Germinal center (tissue), 1 donor: ENCODE measurements at regions not wholly inside any gene's neighbourhood (a gene's known extent, or its start where the extent isn't known, plus 50 kb on each side); places are given as distances from the start of the nearest gene placed in this dataset.

ENCODE experiments used
- DNase-seq: peaks from one replicate; pipeline ENCODE4 v3.0.0; 2012; ENCODE audit warnings: mixed read lengths, low spot score

DNA sequence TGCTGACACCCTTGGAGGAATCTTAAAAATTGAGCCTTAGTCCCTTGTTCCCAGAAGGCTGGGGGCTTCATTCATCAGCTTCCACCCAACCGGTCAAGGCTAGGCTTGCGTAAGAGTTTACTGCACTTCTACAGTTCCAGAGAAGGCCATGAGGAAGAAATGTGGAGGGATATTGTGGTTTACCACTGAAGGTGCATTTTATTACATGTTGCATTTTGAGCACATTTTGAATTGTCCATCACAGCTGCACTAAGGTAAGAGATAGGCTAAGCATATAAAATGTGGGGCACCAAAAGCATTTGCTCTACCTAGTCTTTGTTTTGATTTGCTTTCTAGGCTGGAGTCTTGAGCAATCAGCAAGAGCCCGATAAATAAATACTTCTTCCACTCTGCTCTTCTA is 167.1 kb upstream of the PAPPA start:
- no peak for DNase-seq

DNA sequence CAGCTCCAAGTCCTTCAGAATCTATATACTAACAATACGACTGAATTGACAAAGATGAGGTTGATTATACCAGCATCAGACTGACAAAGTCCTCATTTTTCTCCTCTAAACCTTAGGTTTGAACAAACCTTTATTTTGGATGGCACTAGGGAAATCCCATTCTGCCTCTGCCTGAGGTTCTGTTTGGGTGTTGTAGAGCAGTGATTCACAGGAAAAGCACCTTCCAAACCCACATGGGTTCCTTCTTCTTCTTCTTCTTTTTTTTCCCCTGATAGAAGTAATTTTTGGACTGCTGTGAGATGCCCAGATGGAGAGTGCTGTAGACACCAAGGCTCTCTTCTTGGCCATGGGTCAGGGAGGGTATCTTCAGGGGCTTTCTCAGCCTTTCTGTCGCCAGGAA is 164.9 kb upstream of the PAPPA start:
- no peak for DNase-seq

DNA sequence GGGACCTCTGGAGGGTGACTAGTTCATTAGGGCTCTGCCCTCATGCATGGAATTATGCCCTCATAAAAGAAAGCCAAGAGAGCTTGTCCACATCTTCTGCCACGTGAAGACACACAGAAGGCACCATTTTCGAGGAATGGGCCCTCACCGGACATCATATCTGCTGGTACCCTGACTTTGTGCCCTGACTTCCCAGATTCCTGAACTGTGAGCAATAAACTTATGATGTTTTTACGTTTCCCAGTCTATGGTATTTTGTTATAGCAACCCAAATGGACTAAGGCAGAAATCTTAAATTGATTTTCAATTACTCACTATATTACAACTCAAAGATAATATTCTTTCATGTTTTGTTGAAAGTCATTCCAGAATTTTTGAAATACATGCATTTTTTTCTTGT is 163.8 kb upstream of the PAPPA start:
- no peak for DNase-seq

DNA sequence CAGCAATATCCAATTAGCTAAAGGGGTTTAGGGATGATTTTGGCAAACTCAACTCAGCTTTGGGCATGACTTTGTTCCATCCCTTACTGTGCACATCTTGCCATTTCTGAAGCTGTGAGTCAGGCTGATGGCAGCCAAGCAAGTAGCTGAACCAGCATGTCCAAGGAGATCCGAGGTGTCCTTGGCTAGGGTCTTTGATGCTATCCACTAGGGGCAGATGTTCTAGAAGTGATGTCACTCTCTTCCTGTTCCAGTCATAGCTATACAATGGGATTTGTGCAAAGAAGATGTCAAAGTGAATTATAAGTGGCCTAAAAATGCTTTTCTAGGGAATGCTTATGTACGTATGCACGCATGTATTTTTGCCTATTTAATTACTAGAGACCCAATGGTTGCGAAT is 160.8 kb upstream of the PAPPA start:
- no peak for DNase-seq

DNA sequence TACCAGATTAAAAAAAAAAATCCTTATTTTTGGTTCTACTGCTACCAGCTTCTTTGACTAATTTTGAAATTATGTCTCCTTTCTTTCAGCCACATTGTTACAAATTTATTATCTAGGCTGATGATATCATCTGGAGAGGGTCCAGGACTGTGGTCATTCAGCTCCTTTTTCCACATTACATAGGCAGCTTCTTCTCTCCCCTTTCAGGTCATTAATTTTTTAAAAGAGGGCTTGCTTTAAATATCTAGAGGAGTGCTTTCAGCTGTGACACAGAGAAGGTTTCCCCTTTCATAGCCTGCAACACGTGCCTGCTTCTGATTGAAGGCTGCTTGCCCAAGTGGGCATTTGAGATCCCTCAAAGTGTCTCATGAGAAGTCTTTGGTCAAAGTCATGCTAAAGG is 155.7 kb upstream of the PAPPA start:
- no peak for DNase-seq

DNA sequence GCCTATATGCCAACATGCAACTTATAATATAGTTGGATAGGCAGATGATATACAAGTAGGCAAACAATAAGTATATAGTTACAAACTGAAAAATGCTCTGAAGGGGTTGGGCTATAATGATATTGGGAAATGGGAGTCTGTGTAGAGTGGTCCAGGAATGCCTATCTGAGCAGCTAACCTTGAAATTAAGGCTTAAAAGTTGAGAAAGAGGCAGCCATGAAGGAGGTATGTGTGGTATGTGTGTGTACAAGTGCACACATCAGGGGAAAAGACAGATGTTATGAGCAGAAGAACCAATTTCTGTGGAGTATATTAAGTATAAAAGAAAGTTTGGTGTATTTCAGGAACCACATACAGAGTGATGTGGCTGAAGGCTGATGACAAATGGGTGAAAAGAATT is 154.9 kb upstream of the PAPPA start:
- no peak for DNase-seq

DNA sequence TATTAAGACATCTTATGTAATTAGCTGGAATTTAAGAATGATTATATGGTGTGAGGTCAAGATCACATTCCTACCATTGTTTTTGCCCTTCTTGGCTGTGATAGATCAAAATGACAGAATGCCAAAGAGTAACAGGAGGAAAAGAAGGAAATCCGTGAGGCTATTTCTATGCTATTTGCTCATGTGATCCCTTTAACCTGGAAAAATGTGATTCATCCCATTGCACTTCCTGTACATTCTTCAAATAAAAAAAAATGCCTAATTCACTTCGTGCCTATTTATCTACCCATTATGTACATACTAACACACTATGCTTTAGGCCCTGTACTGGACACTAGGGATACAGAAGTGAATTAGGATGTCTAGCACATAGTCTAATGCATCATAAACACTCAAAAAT is 154.1 kb upstream of the PAPPA start:
- no peak for DNase-seq

DNA sequence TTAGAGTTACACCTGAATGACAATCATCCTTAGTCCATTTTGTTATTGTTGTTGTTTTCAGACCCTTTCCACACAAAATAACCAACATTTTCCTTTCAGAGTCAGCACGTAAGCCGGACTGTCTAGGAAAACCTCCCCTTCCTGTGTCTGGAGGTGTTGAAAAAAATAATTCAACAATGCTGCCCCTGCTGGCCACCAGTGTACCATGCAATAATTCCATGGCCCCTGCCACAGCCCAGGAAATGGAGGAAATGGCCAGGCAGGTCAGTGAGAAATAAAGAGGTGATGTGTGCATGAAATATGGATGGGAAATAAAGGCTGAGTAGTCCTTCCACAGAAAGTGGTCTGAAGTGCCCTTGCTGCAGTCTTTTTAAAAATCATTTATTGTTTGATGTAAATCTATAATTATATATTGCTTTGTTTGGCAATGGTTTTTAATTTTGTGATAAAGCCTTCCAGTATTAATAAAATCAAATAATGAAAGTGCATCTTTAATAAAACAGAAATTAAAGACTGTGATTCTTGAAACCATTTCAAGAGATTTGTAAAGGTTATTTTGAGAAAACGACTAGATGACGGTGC is 152.8 kb upstream of the PAPPA start:
- DNase-seq = no peak

DNA sequence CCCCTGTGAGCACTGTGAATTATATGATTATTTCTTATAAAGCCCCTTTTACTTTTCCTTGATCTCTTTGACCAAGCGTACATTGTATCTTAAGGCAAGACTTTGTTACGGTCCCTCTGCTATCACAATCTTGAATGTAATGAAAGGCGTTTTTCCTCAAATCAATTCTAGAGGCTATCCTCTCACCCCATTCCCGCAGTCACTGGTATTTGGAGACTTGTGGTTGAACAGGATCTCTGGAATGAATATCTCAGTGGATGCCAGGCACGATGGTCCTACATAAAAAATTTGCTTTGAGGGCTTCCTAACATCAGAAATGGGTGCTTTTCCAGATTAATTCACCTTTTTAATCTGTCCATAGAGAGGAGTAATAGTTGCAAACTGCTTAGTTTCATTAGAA is 151.4 kb upstream of the PAPPA start:
- no peak for DNase-seq

DNA sequence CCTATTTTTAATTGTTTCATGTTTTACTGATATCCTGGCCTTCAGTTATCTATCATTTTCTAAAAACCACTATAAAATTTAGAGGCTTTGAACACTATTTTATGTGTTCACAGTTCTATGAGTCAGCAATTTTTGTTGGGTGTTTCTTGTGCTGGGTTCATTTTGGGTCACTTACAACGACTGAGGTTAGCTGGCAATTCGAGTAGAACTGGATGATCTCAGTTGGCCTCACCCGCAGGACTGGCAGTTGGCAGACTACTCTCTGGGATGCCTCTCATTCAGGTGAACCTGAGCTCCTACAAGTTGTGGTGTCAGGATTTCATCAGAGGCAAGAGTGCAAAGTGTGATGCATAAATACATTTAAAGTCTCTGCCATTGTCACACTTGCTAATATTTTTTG is 151.0 kb upstream of the PAPPA start:
- no peak for DNase-seq

DNA sequence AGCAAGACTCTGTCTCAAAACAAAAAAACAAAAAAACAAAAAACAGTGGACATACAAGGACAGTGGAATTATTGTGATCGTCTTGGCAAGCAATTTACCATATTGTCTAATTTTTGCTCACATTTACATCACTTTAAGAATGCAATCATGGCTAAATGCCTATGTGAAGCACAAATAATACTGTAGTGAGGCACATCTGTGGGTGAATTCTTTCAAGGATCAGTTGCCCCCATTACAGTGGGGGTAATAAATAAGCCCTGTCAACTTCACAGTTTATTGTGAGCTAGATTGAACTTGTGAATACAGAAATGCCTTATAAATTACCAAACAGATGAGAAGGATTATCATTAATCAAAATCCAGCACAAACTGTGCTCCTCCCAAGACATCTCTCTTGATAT is 150.2 kb upstream of the PAPPA start:
- no peak for DNase-seq

DNA sequence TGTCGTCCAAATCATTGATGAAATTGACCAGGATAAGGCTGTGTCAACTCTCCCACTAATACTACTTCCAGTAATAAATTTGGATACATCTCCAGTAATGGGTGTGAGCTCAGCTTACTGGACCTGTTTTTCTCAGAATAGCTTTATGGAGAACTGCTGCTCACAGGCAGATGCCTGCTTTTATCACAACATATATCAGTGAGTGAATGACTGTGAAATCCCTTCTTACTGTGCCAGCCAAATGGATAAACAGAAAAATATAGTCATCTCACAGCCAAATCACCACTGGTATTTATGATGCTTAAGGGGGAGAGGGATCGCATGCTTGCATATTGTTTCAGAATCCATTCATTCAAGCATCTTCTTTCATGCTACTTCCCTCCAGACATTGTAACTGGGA is 148.4 kb upstream of the PAPPA start:
- no peak for DNase-seq

DNA sequence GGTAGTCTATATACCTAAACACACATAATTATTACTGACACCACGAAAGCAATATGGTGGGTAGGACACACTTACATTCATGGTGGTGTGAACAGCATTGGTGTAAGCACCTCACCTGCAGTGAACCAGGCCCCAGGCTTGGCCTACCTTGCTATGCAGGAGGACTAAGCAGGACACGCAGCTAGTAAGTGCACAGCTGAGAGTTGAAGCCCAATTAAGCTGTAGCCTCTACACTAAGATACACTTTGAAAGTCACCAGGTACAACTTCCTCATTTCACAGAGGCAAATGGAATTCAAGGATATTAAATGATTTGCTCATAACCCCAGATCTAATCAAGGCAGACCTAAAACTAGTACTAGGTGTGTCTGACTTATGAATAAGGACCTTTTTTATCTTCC is 145.8 kb upstream of the PAPPA start:
- DNase-seq = no peak

DNA sequence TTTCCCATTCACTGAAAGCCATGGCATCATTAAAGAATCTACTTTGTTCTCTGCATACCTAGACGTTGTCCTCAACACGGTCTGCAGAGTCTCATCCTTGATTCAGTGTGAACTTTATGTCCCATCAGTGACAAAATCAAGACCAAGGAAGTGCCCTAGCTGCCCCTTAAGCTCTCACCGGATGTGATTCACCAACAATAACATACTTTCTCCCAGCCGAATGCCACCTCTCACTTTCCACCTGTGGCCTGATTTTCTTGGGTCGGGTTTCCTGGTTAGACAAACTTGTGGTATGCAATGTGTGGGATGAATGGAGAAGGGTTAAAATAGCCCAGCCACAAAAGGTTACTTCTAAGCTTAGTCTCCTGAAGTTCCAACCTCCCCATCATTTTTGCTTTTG is 145.3 kb upstream of the PAPPA start:
- no peak for DNase-seq

DNA sequence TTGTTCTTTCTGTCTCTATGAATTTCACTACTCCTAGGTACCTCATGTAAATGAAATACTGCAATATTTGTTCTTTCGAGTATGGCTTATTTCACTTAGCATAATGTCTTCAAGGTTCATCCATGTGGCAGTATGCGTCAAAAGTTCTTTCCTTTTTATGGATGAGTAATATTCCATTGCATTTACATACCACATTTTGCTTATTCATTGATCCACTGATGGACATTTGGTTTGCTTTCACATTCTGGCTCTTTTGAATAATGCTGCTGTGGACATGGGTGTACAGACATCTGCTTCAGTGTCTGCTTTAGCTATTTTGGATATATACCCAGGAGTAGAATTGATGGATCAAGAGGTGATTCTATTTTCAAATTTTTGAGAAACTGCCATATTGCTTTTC is 144.2 kb upstream of the PAPPA start:
- no peak for DNase-seq

DNA sequence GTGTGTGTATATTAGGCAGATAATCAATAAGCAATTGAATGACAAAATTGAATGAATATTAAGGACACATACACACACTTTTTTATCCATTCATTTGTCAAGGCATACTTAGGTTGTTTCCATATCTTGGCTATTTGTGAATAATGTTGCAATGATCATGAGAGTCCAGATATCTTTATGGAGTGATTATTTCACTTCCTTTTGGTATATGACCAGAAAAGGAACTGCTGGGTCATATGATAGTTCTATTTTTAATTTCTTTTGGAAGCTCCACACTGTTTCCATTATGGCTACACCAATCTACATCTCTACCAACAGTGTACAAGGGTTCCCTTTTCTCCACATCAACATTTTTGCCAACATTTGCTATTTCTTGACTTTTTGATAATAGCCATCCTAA is 137.7 kb upstream of the PAPPA start:
- DNase-seq = no peak

DNA sequence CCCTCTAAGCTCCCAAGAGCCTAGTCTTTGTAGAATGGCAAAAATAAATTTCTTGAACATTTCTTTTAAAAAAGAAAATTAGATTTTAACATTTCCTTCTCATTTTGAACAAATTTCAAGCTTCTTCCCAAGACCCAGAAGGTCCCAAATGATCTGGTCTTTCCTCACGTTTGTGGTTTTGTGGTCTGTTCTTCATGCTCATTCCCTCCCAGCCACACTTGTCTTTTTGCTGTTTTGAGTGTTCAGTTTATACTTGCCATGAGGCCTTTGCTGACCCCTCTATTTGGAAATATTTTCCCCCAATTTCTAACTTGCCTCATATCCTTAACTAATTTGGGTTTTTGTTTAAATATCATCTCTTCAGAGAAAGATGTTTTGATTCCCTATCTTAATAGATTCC is 133.4 kb upstream of the PAPPA start:
- no peak for DNase-seq

DNA sequence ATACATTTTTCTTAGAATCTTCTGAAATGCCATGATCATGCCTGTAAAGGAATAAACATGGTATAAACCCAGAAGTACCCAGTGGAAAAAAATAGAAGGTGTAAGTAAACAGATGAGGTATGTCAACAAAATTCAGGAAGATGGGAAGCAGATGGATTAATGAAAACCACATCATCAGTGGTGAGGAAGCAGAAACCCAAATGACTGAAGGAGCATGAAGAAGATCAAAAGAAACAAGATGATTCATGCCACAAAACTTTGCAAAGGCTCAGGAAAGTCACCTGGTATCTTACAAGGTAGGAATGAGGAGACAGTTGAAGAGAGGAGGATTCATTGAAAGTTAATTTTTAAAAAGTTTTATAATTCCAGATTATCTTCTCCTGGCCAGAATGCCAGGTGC is 132.8 kb upstream of the PAPPA start:
- DNase-seq = no peak

DNA sequence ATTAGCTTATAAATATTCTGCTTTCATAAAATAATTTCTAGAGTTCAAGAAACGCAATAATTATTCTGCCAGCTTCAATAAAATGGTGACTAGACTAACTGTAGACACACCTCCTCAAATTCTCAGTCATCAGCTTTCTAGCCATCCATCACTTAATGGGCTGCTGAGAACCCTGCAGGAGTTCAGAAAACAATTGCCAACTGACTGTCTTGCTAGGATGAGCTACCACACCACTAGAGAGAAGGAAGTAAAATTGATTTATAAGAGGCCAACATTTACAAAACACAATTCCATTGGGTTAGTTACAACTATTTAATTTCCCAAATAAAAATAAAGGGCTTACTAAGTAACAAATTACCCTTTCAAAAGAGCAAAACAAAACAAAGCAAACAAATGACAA is 126.5 kb upstream of the PAPPA start:
- DNase-seq = no peak

DNA sequence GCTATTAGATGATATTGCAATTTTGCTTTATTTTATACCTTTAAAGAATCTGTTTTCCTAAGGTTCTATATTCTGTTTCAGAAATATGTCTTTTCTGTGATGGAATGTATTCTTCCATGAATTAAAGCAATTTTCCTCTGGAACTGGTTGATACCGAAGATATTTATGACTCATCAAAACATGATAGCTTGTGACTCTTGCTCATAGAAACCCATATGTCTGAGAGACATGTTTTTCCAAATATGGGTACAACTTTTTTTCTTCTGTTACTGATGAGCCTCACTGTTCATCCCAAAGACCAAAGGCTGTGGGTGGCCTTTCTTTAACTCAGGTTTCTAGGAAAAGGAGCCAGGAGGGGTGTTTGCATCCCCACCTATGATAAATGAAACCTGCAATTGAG is 126.1 kb upstream of the PAPPA start:
- no peak for DNase-seq

DNA sequence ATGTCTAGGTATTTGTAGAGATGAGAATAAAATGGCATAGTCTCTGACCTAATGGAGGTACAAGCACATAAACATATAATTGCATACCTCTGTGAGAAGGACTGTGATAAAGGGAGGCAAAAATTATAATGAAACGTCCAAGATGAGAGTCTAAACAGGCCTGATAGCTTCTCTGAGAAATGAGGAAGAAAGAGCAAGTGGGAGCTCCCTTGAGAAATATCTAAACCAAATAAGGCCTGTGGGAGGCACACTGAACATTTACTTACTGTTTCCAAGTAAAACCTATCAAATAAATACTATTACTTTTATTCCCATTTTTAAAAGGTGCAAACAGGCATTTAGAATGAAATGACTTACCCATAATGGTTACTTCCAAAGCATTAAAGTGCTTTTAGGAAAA is 125.6 kb upstream of the PAPPA start:
- no peak for DNase-seq

DNA sequence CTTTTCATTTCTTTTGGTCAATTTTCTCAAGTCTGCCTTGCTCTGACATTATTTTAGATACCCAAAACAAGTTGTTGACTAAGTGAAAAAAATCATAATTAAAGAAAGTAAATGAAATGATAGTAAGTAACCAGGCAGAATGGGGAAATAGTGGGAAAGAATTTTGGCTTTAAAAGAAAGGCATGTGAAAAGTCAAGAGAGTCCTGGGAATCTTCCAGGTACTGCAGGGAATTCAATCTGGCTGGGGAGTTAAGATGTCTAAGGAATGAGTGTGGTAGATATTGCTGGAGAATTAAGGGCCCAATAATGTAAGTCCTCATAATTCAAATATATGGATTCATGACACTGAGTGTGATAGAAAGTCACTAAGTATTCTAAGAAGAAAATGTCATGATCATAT is 123.1 kb upstream of the PAPPA start:
- DNase-seq = no peak

DNA sequence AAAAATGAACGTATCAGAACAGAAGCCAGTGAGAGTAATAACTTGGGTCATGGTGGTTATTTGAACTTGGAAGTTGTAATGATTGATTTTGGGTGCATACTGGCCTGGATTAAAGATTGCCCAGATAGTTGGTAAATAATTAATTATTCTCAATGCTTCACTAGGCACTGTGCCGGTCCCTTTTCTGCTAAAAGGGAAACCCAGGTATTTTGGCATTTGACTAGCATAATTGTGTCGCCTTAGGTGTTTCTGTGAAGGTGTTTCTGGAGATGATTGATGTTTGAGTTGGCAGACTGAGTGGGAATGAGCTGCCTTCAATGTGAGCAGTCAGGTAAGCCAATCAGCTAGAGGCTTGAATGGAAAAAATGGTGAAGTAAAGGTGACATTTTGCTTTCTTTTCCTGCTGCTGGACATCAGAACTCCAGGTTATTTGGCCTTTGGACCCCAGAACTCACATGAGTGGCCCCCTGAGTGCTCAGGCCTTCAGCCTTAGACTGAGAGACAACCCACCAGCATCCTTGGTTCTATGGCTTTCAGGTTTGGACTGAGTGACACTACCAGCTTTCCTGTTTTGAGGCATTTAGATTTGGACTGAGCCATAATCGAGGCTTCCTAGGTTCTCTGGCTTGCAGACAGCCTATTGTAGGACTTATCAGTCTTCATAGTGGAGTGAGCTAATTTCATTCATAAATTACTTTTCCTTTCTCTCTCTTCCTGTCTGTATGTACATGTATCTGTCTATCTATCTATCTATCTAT is 120.7 kb upstream of the PAPPA start:
- no peak for DNase-seq

DNA sequence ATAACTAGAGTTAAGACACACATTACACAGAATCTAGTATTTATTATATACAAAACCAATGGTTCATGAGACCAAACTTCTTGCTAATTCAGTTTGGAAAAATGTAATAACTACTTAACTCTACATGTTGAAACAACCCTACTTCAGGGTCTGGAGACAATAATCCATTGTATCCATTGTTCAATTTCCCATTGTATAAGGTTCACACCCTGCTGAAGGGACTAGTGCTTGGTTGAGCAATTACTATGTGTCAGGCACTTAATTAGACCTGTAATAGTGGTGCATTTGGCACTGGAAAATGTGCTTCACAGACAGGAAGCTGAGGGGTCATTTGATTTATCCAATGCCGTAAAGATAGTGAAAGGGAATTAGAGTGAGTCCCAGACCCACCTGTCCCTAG is 114.3 kb upstream of the PAPPA start:
- no peak for DNase-seq
